Right lobe of liver (tissue), 6 donors: ENCODE measurements at regions not wholly inside any gene's neighbourhood (a gene's known extent, or its start where the extent isn't known, plus 50 kb on each side); places are given as distances from the start of the nearest gene placed in this dataset.

ENCODE experiments used
- ATAC-seq, 4 donors: fragments of 200-7000 bp; cut with Tn5 transposase; one replicate each; pipeline ENCODE4 v1.9.1; 2020; ENCODE audit warnings: mild to moderate bottlenecking in 4 of 4, moderate library complexity in 4 of 4
- DNase-seq, 3 donors: peaks; one replicate each; pipeline ENCODE4 v3.0.0-alpha.2; 2020
- H3K27ac ChIP-seq, 3 donors: fragments of 200-600 bp; one replicate each; pipeline ENCODE4 v1.8.0; 2022
- H3K27me3 ChIP-seq, 2 donors: fragments of 200-600 bp; one replicate each; pipeline ENCODE4 v1.8.0; 2022
- H3K36me3 ChIP-seq, 4 donors: fragments of 200-600 bp; sonication (generic) in 1 of 4; one replicate each; pipeline versions ENCODE4 v1.5.1 to v1.8.0; 2017 to 2022; ENCODE audit warnings: control low read depth in 1 of 4
- H3K4me1 ChIP-seq, 4 donors: fragments of 200-600 bp; sonication (generic) in 1 of 4; one replicate each; pipeline versions ENCODE4 v1.5.1 to v1.8.0; 2017 to 2022; ENCODE audit warnings: control low read depth in 1 of 4
- H3K4me3 ChIP-seq, 3 donors: fragments of 200-600 bp; one replicate each; pipeline ENCODE4 v1.8.0; 2022
- H3K9me3 ChIP-seq, 4 donors: fragments of 200-600 bp; sonication (generic) in 1 of 4; one replicate each; pipeline versions ENCODE4 v1.5.1 to v1.8.0; 2017 to 2022; ENCODE audit warnings: control low read depth in 1 of 4
- POLR2A ChIP-seq: fragments of 450-650 bp; IDR thresholded peaks from one replicate; pipeline ENCODE4 v1.6.1; 2017; ENCODE audit warnings: antibody characterized with exemption, mild to moderate bottlenecking
- WGBS: methylation state at CpG from one replicate; pipeline ENCODE4 v1.1.6; 2018; ENCODE audit warnings: low coverage, low lambda C conversion rate; ENCODE audit not compliant: insufficient coverage; ENCODE audit errors: missing lambda C conversion rate; 5-methylcytosine and 5-hydroxymethylcytosine counted together
- intact Hi-C, 2 donors: fragments of 100-400 bp; cut with DNase I; formaldehyde crosslinking; loops; one replicate each; pipeline versions ENCODE4 v1.11.2 to v1.14.1; 2022
- TF ChIP-seq, protein P1 (sequence below), 4 donors: fragments of 200-600 bp in 3 of 4; fragments of 450-650 bp in 1 of 4; IDR thresholded peaks; one replicate each; pipeline versions ENCODE4 v1.5.1 to v1.8.0; 2016 to 2022; ENCODE audit warnings: antibody characterized with exemption in 4 of 4, mild to moderate bottlenecking in 2 of 4
- donor health status: DM: no; HTN: yes; CAD: no.
- donor health status: DM: no; HTN: no; CAD: no.
- donor health status: DM: no; HTN: no; CAD: no.
- donor health status: DM: no; HTN: yes; CAD: no.
- donor health status: DM: no; HTN: yes; CAD: no.

- H3K27ac ChIP-seq = no peak overlapping the region
- 87% methylated on average over 4 of the region's 9 CpGs for WGBS
- TF ChIP-seq POLR2A = no peak
- TF ChIP-seq, protein P1, sequence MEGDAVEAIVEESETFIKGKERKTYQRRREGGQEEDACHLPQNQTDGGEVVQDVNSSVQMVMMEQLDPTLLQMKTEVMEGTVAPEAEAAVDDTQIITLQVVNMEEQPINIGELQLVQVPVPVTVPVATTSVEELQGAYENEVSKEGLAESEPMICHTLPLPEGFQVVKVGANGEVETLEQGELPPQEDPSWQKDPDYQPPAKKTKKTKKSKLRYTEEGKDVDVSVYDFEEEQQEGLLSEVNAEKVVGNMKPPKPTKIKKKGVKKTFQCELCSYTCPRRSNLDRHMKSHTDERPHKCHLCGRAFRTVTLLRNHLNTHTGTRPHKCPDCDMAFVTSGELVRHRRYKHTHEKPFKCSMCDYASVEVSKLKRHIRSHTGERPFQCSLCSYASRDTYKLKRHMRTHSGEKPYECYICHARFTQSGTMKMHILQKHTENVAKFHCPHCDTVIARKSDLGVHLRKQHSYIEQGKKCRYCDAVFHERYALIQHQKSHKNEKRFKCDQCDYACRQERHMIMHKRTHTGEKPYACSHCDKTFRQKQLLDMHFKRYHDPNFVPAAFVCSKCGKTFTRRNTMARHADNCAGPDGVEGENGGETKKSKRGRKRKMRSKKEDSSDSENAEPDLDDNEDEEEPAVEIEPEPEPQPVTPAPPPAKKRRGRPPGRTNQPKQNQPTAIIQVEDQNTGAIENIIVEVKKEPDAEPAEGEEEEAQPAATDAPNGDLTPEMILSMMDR (IDR thresholded peaks at IDR 0.05) = no peak
- H3K4me1 ChIP-seq = peaks cover 0 to 13% (median 2%) of the 10 kb centered on the region in 4 donors
- no peaks in the 10 kb centered on the region for H3K9me3 ChIP-seq
- intact Hi-C loops = loop anchor here in 1 of 2 donors (10.0 kb wide), 1 partner anchor 80 kb away; no protein-coding TSS in a partner anchor
- no peaks in the 10 kb centered on the region for H3K27me3 ChIP-seq
- no peak for DNase-seq
- H3K4me3 ChIP-seq = no peak overlapping the region
- ATAC-seq = no peak
- no peaks in the 10 kb centered on the region for H3K36me3 ChIP-seq
These were observed 287.1 kb upstream of the ID2 start for GRCh38 chr2:8394569-8395359.

DNA sequence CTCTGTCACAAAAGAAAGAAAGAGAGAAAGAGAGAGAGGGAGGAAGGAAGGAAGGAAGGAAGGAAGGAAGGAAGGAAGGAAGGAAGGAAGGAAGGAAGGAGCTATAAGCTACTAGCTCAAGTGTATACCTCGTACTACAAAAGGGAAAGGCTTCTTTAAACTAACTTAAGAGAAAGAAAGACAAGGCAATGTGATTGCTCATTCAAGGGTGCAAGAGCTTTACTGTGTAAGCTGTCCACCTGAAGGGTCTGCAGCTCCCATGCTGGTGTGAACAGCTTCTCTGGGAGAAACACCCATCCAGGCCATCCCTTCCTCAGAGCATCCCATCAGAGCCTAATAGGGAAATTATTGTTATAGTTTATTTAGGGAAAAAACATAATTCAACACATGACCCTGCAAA lies 286.1 kb upstream of the ID2 start:
- no peak overlapping the region for H3K27ac ChIP-seq
- ATAC-seq = no peak
- 50% methylated on average over 1 of the region's 1 CpG for WGBS
- no peaks in the 10 kb centered on the region for H3K27me3 ChIP-seq
- intact Hi-C loops = loop anchor here in 1 of 2 donors (10.0 kb wide), 1 partner anchor 81 kb away; no protein-coding TSS in a partner anchor
- H3K4me1 ChIP-seq = peaks cover 0 to 13% (median 2%) of the 10 kb centered on the region in 4 donors
- H3K4me3 ChIP-seq = no peak overlapping the region
- TF ChIP-seq, protein P1 (IDR thresholded peaks at IDR 0.05) = no peak
- no peak for TF ChIP-seq POLR2A
- H3K36me3 ChIP-seq = no peaks in the 10 kb centered on the region
- no peaks in the 10 kb centered on the region for H3K9me3 ChIP-seq
- DNase-seq = no peak

GRCh38 chr2:8398040-8398668 lies 283.7 kb upstream of the ID2 start:
- H3K27me3 ChIP-seq = no peaks in the 10 kb centered on the region
- DNase-seq (no peak), ATAC-seq (no peak)
- WGBS = 85% methylated on average over 12 of the region's 13 CpGs
- H3K27ac ChIP-seq = no peak overlapping the region
- no peak for TF ChIP-seq POLR2A
- TF ChIP-seq, protein P1 (IDR thresholded peaks at IDR 0.05) = no peak
- no peaks in the 10 kb centered on the region for H3K36me3 ChIP-seq
- H3K4me1 ChIP-seq = peaks cover 0 to 7% (median 3%) of the 10 kb centered on the region in 4 donors
- intact Hi-C loops = loop anchor here in 1 of 2 donors (10.0 kb wide), 1 partner anchor 83 kb away; no protein-coding TSS in a partner anchor
- no peaks in the 10 kb centered on the region for H3K9me3 ChIP-seq
- H3K4me3 ChIP-seq = no peak overlapping the region

GRCh38 chr2:8399731-8400130 lies 282.1 kb upstream of the ID2 start:
- Histone ChIP-seq H3K36me3 (no peaks in the 10 kb centered on the region), H3K4me3 (no peak overlapping the region), H3K27ac (no peak overlapping the region), H3K27me3 (no peaks in the 10 kb centered on the region), H3K9me3 (no peaks in the 10 kb centered on the region), H3K4me1 (peaks cover 0 to 16% (median 3%) of the 10 kb centered on the region in 4 donors)
- 86% methylated on average over 4 of the region's 4 CpGs for WGBS
- intact Hi-C loops = loop anchor here in 1 of 2 donors (10.0 kb wide), 1 partner anchor 85 kb away; no protein-coding TSS in a partner anchor
- DNase-seq (no peak), ATAC-seq (no peak)
- TF ChIP-seq, protein P1 (IDR thresholded peaks at IDR 0.05) = no peak
- no peak for TF ChIP-seq POLR2A
